ENCODE measurements at regions not wholly inside any gene's neighbourhood (a gene's known extent, or its start where the extent isn't known, plus 50 kb on each side); places are given as distances from the start of the nearest gene placed in this dataset.

DNA sequence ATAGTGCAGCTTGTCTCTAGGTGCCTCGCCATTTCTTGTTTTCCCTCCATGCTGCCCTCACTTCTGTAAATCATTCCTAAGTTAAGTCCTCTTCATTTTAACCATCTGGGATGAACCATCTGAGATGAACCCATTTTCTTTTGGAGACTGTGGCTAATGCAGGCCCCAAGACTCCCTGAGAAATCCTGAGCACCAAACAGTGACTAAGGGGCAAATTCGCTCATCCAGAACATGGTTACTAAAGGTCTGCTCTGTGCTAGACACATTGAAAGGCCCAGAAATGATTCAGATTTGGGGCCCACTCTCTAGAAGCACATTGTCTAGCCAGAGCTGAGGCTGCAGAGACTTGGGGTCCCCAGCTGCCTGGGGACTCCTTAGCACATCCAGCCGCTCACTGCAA, 151.9 kb upstream of the CTTNBP2NL start:
- ATAC-seq (ENCODE audit: insufficient read depth, low FRiP score) (no peak), DNase-seq (no peak)
- Histone ChIP-seq H3K27me3 (ENCODE audit: control insufficient read depth in 3 of 3, insufficient read depth in 3 of 3, low read length in 2 of 3) (peaks cover 0 to 2% (median 0%) of the 10 kb centered on the region in 3 donors), H3K9ac (ENCODE audit: insufficient read depth in 1 of 2, low read length in 2 of 2) (no peak overlapping the region), H3K4me1 (ENCODE audit: control insufficient read depth in 5 of 5, insufficient read depth in 5 of 5, low read length in 5 of 5) (peaks cover 0 to 2% (median 0%) of the 10 kb centered on the region in 5 donors), H3K9me3 (ENCODE audit: control insufficient read depth in 4 of 4, insufficient read depth in 3 of 4, low read length in 3 of 4) (no peaks in the 10 kb centered on the region), H3K36me3 (ENCODE audit: control insufficient read depth in 4 of 4, insufficient read depth in 4 of 4, low read length in 4 of 4) (no peaks in the 10 kb centered on the region), H3K27ac (ENCODE audit: low read depth in 1 of 2, low read length in 1 of 2) (no peak overlapping the region), H3K4me3 (no peak overlapping the region)
- WGBS, 2 donors: 95 to 100% methylated on average over 3 of the region's 3 CpGs
- TF ChIP-seq, protein P1, sequence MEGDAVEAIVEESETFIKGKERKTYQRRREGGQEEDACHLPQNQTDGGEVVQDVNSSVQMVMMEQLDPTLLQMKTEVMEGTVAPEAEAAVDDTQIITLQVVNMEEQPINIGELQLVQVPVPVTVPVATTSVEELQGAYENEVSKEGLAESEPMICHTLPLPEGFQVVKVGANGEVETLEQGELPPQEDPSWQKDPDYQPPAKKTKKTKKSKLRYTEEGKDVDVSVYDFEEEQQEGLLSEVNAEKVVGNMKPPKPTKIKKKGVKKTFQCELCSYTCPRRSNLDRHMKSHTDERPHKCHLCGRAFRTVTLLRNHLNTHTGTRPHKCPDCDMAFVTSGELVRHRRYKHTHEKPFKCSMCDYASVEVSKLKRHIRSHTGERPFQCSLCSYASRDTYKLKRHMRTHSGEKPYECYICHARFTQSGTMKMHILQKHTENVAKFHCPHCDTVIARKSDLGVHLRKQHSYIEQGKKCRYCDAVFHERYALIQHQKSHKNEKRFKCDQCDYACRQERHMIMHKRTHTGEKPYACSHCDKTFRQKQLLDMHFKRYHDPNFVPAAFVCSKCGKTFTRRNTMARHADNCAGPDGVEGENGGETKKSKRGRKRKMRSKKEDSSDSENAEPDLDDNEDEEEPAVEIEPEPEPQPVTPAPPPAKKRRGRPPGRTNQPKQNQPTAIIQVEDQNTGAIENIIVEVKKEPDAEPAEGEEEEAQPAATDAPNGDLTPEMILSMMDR (IDR thresholded peaks at IDR 0.05; ENCODE audit: control extremely low read depth, extremely low read depth): no peak

DNA sequence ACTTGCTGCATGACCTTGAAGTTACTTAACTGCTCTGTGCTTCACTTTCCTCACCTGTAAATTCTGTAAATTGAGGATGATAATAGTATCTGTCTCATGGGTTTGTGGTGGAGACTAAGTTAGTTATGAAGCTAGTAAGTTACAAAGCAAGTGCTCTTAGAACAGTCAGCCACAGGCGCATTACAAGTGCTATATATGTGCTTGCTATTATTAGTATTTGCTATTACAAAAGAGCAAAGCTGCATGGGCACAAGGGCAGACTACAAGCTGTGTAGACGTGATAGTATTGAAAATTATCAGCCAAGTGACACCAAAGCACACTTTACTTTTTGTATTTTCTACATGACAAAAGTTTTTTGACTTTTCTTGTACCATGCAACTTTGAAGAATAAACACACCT, 150.9 kb upstream of the CTTNBP2NL start:
- no peak for DNase-seq
- Histone ChIP-seq H3K9me3 (ENCODE audit: control insufficient read depth in 4 of 4, insufficient read depth in 3 of 4, low read length in 3 of 4) (no peaks in the 10 kb centered on the region), H3K4me1 (ENCODE audit: control insufficient read depth in 5 of 5, insufficient read depth in 5 of 5, low read length in 5 of 5) (peaks cover 0 to 2% (median 0%) of the 10 kb centered on the region in 5 donors), H3K36me3 (ENCODE audit: control insufficient read depth in 4 of 4, insufficient read depth in 4 of 4, low read length in 4 of 4) (no peaks in the 10 kb centered on the region), H3K27me3 (ENCODE audit: control insufficient read depth in 3 of 3, insufficient read depth in 3 of 3, low read length in 2 of 3) (peaks cover 0 to 2% (median 0%) of the 10 kb centered on the region in 3 donors), H3K27ac (ENCODE audit: low read depth in 1 of 2, low read length in 1 of 2) (no peak overlapping the region), H3K4me3 (no peak overlapping the region), H3K9ac (ENCODE audit: insufficient read depth in 1 of 2, low read length in 2 of 2) (no peak overlapping the region)
- ATAC-seq (ENCODE audit: insufficient read depth, low FRiP score): no peak
- TF ChIP-seq, protein P1 (IDR thresholded peaks at IDR 0.05; ENCODE audit: control extremely low read depth, extremely low read depth): no peak
- WGBS, 2 donors: 67 to 85% methylated on average over 2 of the region's 2 CpGs

DNA sequence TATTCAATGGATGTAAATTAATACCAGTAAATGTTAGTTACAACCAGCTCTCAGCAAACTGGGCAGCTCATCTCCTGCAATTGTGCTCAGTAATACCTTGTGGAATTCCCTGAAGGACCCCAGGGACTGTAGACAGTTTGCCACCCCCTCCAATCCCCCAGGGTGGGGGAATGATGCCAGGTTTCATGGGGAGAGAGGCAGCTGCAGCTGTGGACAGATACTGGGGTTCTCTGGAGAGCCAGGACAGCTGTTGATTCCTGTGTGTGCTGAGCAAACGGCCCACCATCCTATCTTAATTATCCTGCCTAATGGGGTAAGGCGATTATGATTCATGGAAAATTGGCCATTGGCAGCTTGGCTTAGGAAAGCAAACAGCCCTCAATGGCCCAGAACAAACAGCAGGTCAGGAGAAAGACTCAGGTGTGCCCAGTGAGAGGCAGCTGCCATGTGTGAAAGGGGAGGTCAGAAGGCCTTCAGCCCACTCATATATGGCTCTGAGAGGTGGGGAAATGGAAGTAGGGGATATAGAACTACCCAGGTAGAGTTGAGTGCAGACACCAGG, 148.9 kb upstream of the CTTNBP2NL start:
- TF ChIP-seq, protein P1 (IDR thresholded peaks at IDR 0.05; ENCODE audit: control extremely low read depth, extremely low read depth): no peak
- DNase-seq (no peak), ATAC-seq (ENCODE audit: insufficient read depth, low FRiP score) (no peak)
- Histone ChIP-seq H3K27me3 (ENCODE audit: control insufficient read depth in 3 of 3, insufficient read depth in 3 of 3, low read length in 2 of 3) (no peaks in the 10 kb centered on the region), H3K9me3 (ENCODE audit: control insufficient read depth in 4 of 4, insufficient read depth in 3 of 4, low read length in 3 of 4) (no peaks in the 10 kb centered on the region), H3K9ac (ENCODE audit: insufficient read depth in 1 of 2, low read length in 2 of 2) (no peak overlapping the region), H3K4me1 (ENCODE audit: control insufficient read depth in 5 of 5, insufficient read depth in 5 of 5, low read length in 5 of 5) (no peaks in the 10 kb centered on the region), H3K36me3 (ENCODE audit: control insufficient read depth in 4 of 4, insufficient read depth in 4 of 4, low read length in 4 of 4) (no peaks in the 10 kb centered on the region), H3K27ac (ENCODE audit: low read depth in 1 of 2, low read length in 1 of 2) (no peak overlapping the region), H3K4me3 (no peak overlapping the region)
- 71 to 80% methylated on average over 2 of the region's 2 CpGs for WGBS, 2 donors

- ATAC-seq (ENCODE audit: insufficient read depth, low FRiP score) (no peak), DNase-seq (no peak)
- Histone ChIP-seq H3K36me3 (ENCODE audit: control insufficient read depth in 4 of 4, insufficient read depth in 4 of 4, low read length in 4 of 4) (no peaks in the 10 kb centered on the region), H3K27ac (ENCODE audit: low read depth in 1 of 2, low read length in 1 of 2) (no peak overlapping the region), H3K4me1 (ENCODE audit: control insufficient read depth in 5 of 5, insufficient read depth in 5 of 5, low read length in 5 of 5) (no peaks in the 10 kb centered on the region), H3K9ac (ENCODE audit: insufficient read depth in 1 of 2, low read length in 2 of 2) (no peak overlapping the region), H3K4me3 (no peak overlapping the region), H3K9me3 (ENCODE audit: control insufficient read depth in 4 of 4, insufficient read depth in 3 of 4, low read length in 3 of 4) (no peaks in the 10 kb centered on the region), H3K27me3 (ENCODE audit: control insufficient read depth in 3 of 3, insufficient read depth in 3 of 3, low read length in 2 of 3) (no peaks in the 10 kb centered on the region)
- TF ChIP-seq, protein P1 (IDR thresholded peaks at IDR 0.05; ENCODE audit: control extremely low read depth, extremely low read depth): no peak
- WGBS, 2 donors: 24 to 74% methylated on average over 2 of the region's 2 CpGs
Observed at GRCh38 chr1:112247961-112248360, 148.1 kb upstream of the CTTNBP2NL start.
